ENCODE measurements at regions not wholly inside any gene's neighbourhood (a gene's known extent, or its start where the extent isn't known, plus 50 kb on each side); places are given as distances from the start of the nearest gene placed in this dataset.

GRCh38 chr16:22694887-22695382, 119.0 kb upstream of the HS3ST2 start:
- no peaks in the 10 kb centered on the region for H3K79me2 ChIP-seq (ENCODE audit: control insufficient read depth, insufficient read depth, low read length)
- H2AFZ ChIP-seq (ENCODE audit: low read depth, low read length): no peak overlapping the region
- CTCF ChIA-PET (ENCODE audit: low intra/inter-chr PET ratio): no interaction called here
- no TSS peak for BruUV-seq (replicated peaks)
- peaks cover 6 to 13% of the 10 kb centered on the region in 2 experiments; a peak in 3 of 5 replicates for H3K27me3 ChIP-seq (ENCODE audit: control insufficient read depth in 2 of 2, insufficient read depth in 2 of 2, low read length in 2 of 2)
- no peak for FAIRE-seq
- H4K20me1 ChIP-seq (replicated peaks; ENCODE audit: control insufficient read depth, insufficient read depth, low read length): no peaks in the 10 kb centered on the region
- no peaks in the 10 kb centered on the region for H3K9me3 ChIP-seq (replicated peaks; ENCODE audit: control insufficient read depth, insufficient read depth, low read depth, low read length)
- intact Hi-C loops (cut with micrococcal nuclease) (no loop called here), in situ Hi-C loops (cut with MboI) (loop anchor here (5.0 to 10.0 kb wide), 2 partner anchors 1113 to 1510 kb away; no protein-coding TSS in a partner anchor)
- no peaks in the 10 kb centered on the region for H3K36me3 ChIP-seq (ENCODE audit: control insufficient read depth, insufficient read depth, low read length)
- H3K4me3 ChIP-seq: no peak overlapping the region
- H3K9ac ChIP-seq (ENCODE audit: insufficient read depth in 1 of 2, low read depth in 2 of 2, low read length in 2 of 2): no peak overlapping the region
- no peak for ATAC-seq
- H3K27ac ChIP-seq (ENCODE audit: extremely low read depth, low read depth, low read length): no peak overlapping the region
- H3K9me1 ChIP-seq (ENCODE audit: control insufficient read depth, insufficient read depth, low read length): no peaks in the 10 kb centered on the region
- no peak for DNase-seq (ENCODE audit: extremely low read depth in 1 of 4, low spot score in 3 of 4)
- H3K4me2 ChIP-seq (ENCODE audit: insufficient read depth, low read length): no peak overlapping the region
- WGBS (ENCODE audit: insufficient coverage, low coverage, missing lambda C conversion rate): 1% methylated on average over 6 of the region's 6 CpGs
- POLR2A ChIA-PET: interaction anchor here (0.8 kb wide), 1 partner anchor 10 kb away, joined by 5 read pairs; no protein-coding TSS in a partner anchor
- H3K4me1 ChIP-seq (replicated peaks in 1 of 2; ENCODE audit: control insufficient read depth in 2 of 2, insufficient read depth in 2 of 2, low read length in 2 of 2): no peaks in the 10 kb centered on the region
- TF ChIP-seq GATA2 (CRISPR knock-in tag; IDR thresholded peaks at IDR 0.05) (no peak), FOXJ3 (CRISPR knock-in tag; IDR thresholded peaks at IDR 0.05) (no peak), HMG20B (CRISPR knock-in tag; IDR thresholded peaks at IDR 0.05) (no peak), STAT5B (CRISPR knock-in tag; IDR thresholded peaks at IDR 0.05) (no peak), ZNF592 (IDR thresholded peaks at IDR 0.05) (no peak), RREB1 (CRISPR knock-in tag; IDR thresholded peaks at IDR 0.05) (no peak), ZHX1 (conservative IDR thresholded peaks at IDR 0.05; ENCODE audit: low read length) (no peak), TFAP4 (CRISPR knock-in tag; IDR thresholded peaks at IDR 0.05; ENCODE audit: borderline replicate concordance) (no peak), ZNF444 (CRISPR knock-in tag; IDR thresholded peaks at IDR 0.05) (no peak)

Data from K562 (cell line).